ENCODE measurements at regions not wholly inside any gene's neighbourhood (a gene's known extent, or its start where the extent isn't known, plus 50 kb on each side); places are given as distances from the start of the nearest gene placed in this dataset.

DNA sequence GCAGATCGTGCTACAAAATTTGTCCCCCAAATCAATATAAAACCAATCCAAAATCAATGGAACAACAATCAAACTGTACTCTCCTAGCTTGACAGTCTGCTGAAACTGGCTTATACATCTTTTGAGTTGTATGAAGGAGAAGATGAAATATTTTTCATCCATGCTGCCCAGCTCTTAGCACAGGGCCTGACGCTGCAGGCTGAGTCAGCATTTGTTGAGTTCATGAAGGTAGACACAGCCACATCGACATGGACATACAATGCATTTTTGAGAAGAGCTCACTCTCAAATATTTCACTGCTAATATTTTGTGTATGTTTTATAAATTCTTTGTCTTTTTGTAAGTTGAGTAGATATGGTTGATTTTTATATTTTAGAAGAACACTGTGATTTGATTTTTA is 327.3 kb downstream of the OTOL1 start:
- TF ChIP-seq, protein P1, sequence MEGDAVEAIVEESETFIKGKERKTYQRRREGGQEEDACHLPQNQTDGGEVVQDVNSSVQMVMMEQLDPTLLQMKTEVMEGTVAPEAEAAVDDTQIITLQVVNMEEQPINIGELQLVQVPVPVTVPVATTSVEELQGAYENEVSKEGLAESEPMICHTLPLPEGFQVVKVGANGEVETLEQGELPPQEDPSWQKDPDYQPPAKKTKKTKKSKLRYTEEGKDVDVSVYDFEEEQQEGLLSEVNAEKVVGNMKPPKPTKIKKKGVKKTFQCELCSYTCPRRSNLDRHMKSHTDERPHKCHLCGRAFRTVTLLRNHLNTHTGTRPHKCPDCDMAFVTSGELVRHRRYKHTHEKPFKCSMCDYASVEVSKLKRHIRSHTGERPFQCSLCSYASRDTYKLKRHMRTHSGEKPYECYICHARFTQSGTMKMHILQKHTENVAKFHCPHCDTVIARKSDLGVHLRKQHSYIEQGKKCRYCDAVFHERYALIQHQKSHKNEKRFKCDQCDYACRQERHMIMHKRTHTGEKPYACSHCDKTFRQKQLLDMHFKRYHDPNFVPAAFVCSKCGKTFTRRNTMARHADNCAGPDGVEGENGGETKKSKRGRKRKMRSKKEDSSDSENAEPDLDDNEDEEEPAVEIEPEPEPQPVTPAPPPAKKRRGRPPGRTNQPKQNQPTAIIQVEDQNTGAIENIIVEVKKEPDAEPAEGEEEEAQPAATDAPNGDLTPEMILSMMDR (IDR thresholded peaks at IDR 0.05; ENCODE audit: low read depth, low read length): no peak
- TF ChIP-seq EZH2phosphoT487 (IDR thresholded peaks at IDR 0.05; ENCODE audit: low read depth): no peak

Measured in OCI-LY3 (cell line).